Stomach smooth muscle (tissue), 2 donors: ENCODE measurements at regions not wholly inside any gene's neighbourhood (a gene's known extent, or its start where the extent isn't known, plus 50 kb on each side); places are given as distances from the start of the nearest gene placed in this dataset.

Experiments used
- H3K27ac ChIP-seq: one replicate; pipeline ENCODE4 v1.7.0; 2013; ENCODE audit warnings: mild to moderate bottlenecking, low read length, inconsistent platforms
- H3K27me3 ChIP-seq, 2 donors: one replicate each; pipeline ENCODE4 v1.7.0; 2013; ENCODE audit warnings: low read length in 2 of 2; ENCODE audit not compliant: insufficient read depth in 2 of 2, control insufficient read depth in 1 of 2
- H3K36me3 ChIP-seq, 2 donors: one replicate each; pipeline ENCODE4 v1.7.0; 2013; ENCODE audit warnings: low read length in 2 of 2; ENCODE audit not compliant: control insufficient read depth in 2 of 2, insufficient read depth in 2 of 2
- H3K4me1 ChIP-seq: one replicate; pipeline ENCODE4 v1.7.0; 2013; ENCODE audit warnings: low read length; ENCODE audit not compliant: control insufficient read depth, insufficient read depth
- H3K4me3 ChIP-seq, 2 donors: one replicate each; pipeline ENCODE4 v1.7.0; 2013; ENCODE audit warnings: low read length in 2 of 2
- H3K9ac ChIP-seq, 2 donors: one replicate each; pipeline ENCODE4 v1.7.0; 2013; ENCODE audit warnings: low read length in 2 of 2, mild to moderate bottlenecking in 1 of 2
- H3K9me3 ChIP-seq, 2 donors: one replicate each; pipeline ENCODE4 v1.7.0; 2013; ENCODE audit warnings: low read length in 2 of 2; ENCODE audit not compliant: control insufficient read depth in 2 of 2
- donor health status: healthy.
- donor health status: Pancreatic carcinoma.

GRCh38 chr4:35106091-35106734 is 1138.1 kb downstream of the ARAP2 start:
- no peaks in the 10 kb centered on the region for H3K4me1 ChIP-seq
- H3K27ac ChIP-seq: no peak overlapping the region
- no peak overlapping the region for H3K4me3 ChIP-seq
- H3K9me3 ChIP-seq: no peaks in the 10 kb centered on the region
- H3K27me3 ChIP-seq: no peaks in the 10 kb centered on the region
- no peaks in the 10 kb centered on the region for H3K36me3 ChIP-seq
- no peak overlapping the region for H3K9ac ChIP-seq

- no peaks in the 10 kb centered on the region for H3K36me3 ChIP-seq
Observed at GRCh38 chr4:35124106-35124505, 1120.2 kb downstream of the ARAP2 start.

GRCh38 chr4:35125995-35126712 is 1118.2 kb downstream of the ARAP2 start:
- Histone ChIP-seq H3K9ac (no peak overlapping the region), H3K27me3 (no peaks in the 10 kb centered on the region), H3K27ac (no peak overlapping the region), H3K9me3 (no peaks in the 10 kb centered on the region), H3K36me3 (no peaks in the 10 kb centered on the region), H3K4me3 (no peak overlapping the region), H3K4me1 (no peaks in the 10 kb centered on the region)

More at GRCh38 chr4:35124106-35124505, 1120.2 kb downstream of the ARAP2 start:
- no peaks in the 10 kb centered on the region for H3K27me3 ChIP-seq
- H3K9ac ChIP-seq: no peak overlapping the region
- H3K9me3 ChIP-seq: no peaks in the 10 kb centered on the region
- H3K27ac ChIP-seq: no peak overlapping the region
- H3K4me3 ChIP-seq: no peak overlapping the region
- no peaks in the 10 kb centered on the region for H3K4me1 ChIP-seq

- H3K27me3 ChIP-seq: no peaks in the 10 kb centered on the region
- H3K27ac ChIP-seq: no peak overlapping the region
- H3K36me3 ChIP-seq: no peaks in the 10 kb centered on the region
- no peaks in the 10 kb centered on the region for H3K4me1 ChIP-seq
- peaks cover 0 to 3% of the 10 kb centered on the region in 2 donors for H3K9me3 ChIP-seq
- no peak overlapping the region for H3K4me3 ChIP-seq
- H3K9ac ChIP-seq: no peak overlapping the region
Observed at GRCh38 chr4:35138449-35138848, 1105.9 kb downstream of the ARAP2 start.

DNA sequence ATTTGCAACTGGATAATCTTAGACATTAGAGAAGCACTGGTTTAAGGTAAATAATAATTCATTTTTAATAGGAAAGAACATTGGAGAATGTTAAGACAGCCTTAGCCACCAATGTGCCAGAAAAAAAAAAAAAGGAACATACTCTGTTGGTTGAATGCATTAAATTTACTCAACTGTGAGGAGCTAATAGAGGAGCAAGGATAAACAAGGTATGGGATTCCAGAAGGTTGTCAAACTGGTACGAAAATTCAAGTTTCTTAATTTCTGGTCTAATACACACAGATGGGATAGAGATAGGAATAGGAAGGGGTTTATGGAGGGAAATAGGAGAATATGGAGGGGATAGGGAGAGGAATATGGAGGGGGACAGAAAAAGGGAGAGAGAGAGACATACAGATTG is 1096.6 kb downstream of the ARAP2 start:
- Histone ChIP-seq H3K36me3 (no peaks in the 10 kb centered on the region), H3K27me3 (no peaks in the 10 kb centered on the region), H3K4me1 (no peaks in the 10 kb centered on the region), H3K27ac (no peak overlapping the region), H3K9me3 (peaks cover 0 to 4% of the 10 kb centered on the region in 2 donors), H3K4me3 (no peak overlapping the region), H3K9ac (no peak overlapping the region)

GRCh38 chr4:35151816-35152572 is 1092.3 kb downstream of the ARAP2 start:
- Histone ChIP-seq H3K4me3 (no peak overlapping the region), H3K9ac (no peak overlapping the region), H3K27ac (no peak overlapping the region), H3K9me3 (no peaks in the 10 kb centered on the region), H3K27me3 (no peaks in the 10 kb centered on the region), H3K4me1 (no peaks in the 10 kb centered on the region), H3K36me3 (no peaks in the 10 kb centered on the region)

- H3K4me1 ChIP-seq: no peaks in the 10 kb centered on the region
Observed at GRCh38 chr4:35163168-35163567, 1081.1 kb downstream of the ARAP2 start.

DNA sequence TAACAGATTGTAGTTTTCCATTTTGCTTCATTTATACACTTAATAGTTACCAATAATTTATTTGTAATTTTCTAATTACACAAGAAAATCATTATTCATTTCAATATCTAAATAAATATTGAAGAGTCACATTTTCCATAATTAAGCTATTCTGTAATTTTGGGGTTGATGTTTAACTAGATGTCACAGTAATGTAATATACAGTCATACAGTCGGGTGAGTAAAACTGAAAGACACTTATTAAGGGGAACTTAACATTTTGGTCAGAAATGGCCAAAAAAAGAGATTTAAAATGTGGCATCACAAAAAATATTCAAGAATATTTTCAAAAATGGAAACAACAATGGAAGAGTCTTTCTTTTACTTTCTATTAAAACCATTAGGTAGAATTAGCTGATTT is 1080.3 kb downstream of the ARAP2 start:
- H3K9ac ChIP-seq: no peak overlapping the region
- H3K27ac ChIP-seq: no peak overlapping the region
- H3K4me3 ChIP-seq: no peak overlapping the region
- H3K9me3 ChIP-seq: no peaks in the 10 kb centered on the region
- no peaks in the 10 kb centered on the region for H3K36me3 ChIP-seq
- H3K27me3 ChIP-seq: no peaks in the 10 kb centered on the region
- H3K4me1 ChIP-seq: no peaks in the 10 kb centered on the region

More at GRCh38 chr4:35163168-35163567, 1081.1 kb downstream of the ARAP2 start:
- H3K9me3 ChIP-seq: no peaks in the 10 kb centered on the region
- no peak overlapping the region for H3K4me3 ChIP-seq
- no peaks in the 10 kb centered on the region for H3K27me3 ChIP-seq
- no peaks in the 10 kb centered on the region for H3K36me3 ChIP-seq
- no peak overlapping the region for H3K27ac ChIP-seq
- H3K9ac ChIP-seq: no peak overlapping the region

DNA sequence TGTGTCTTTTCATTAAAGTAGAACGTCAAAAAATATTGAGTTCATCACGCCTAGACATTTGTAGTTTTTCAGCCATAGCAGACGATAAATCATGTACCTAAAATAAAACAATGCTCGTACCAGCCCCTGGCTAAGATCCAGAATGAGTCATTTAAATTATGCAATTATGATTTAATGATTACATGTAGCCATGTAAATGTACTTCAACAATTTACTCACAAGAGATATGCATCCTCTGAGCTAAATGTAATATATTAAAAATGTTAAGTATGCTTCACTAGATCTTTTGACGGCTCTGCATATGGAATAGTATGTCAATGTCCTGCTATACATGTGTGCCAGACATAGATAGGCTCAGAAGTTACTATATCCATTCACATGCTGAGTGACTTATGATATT is 1077.8 kb downstream of the ARAP2 start:
- Histone ChIP-seq H3K27me3 (no peaks in the 10 kb centered on the region), H3K27ac (no peak overlapping the region), H3K4me3 (no peak overlapping the region), H3K4me1 (no peaks in the 10 kb centered on the region), H3K9ac (no peak overlapping the region), H3K9me3 (no peaks in the 10 kb centered on the region), H3K36me3 (no peaks in the 10 kb centered on the region)

DNA sequence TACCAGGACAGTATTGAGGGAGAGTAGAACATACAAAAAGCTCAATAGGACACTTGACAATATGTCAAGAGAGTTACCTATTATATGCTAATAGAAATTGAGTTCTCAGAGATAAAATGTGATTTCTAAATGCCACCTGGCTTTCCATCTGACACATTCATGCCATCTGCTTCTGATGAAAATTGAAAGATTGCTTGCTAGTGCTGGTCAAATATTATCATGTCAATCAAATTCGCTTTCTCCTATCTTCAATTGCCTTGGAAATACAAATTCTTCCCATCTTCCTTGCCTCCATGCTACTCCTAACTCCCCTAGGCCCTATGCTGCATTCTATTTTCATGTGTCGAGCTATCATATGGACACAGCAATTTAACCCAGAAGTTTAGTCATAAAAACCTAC is 1076.9 kb downstream of the ARAP2 start:
- Histone ChIP-seq H3K27me3 (no peaks in the 10 kb centered on the region), H3K4me1 (no peaks in the 10 kb centered on the region), H3K9ac (no peak overlapping the region), H3K4me3 (no peak overlapping the region), H3K27ac (no peak overlapping the region), H3K36me3 (no peaks in the 10 kb centered on the region), H3K9me3 (no peaks in the 10 kb centered on the region)
